H1 (cell line): ENCODE measurements at regions not wholly inside any gene's neighbourhood (a gene's known extent, or its start where the extent isn't known, plus 50 kb on each side); places are given as distances from the start of the nearest gene placed in this dataset.
A peak's percentile ranks its signal among the peaks of the same experiment; 100 is the strongest.

Experiments used
- CTCF ChIA-PET: fragments of 300-600 bp; sonication (Branson Sonifier 250); formaldehyde crosslinking; loops from one replicate; lab custom pipeline; 2021; ENCODE audit not compliant: partially characterized antibody; lab: Charles Lee
- POLR2A ChIA-PET: fragments of 300-600 bp; sonication (Branson Sonifier 250); formaldehyde crosslinking; loops from one replicate; lab custom pipeline; 2021; ENCODE audit warnings: inconsistent platforms; ENCODE audit not compliant: partially characterized antibody; lab: Charles Lee
- DNase-seq, 2 experiments: peaks; one replicate each; pipeline versions ENCODE4 v3.0.0 to v3.0.0-alpha.2; 2010 to 2022; ENCODE audit warnings: low spot score in 2 of 2, low read depth in 1 of 2, mixed read lengths in 1 of 2
- FAIRE-seq: peaks from 2 replicates; lab custom pipeline; 2011; peaks lifted over from hg19 to GRCh38; lab: Jason Lieb, UNC
- H2AFZ ChIP-seq: 2 replicates; pipeline ENCODE4 v1.8.1; 2012; ENCODE audit warnings: low read length, inconsistent platforms
- H2AK5ac ChIP-seq: 2 replicates; pipeline ENCODE4 v1.6.1; 2013; ENCODE audit warnings: low read depth, low read length
- H2BK120ac ChIP-seq: replicated peaks from 2 replicates; pipeline ENCODE3; 2013; ENCODE audit warnings: low read depth, low read length, inconsistent platforms
- H2BK12ac ChIP-seq: 2 replicates; pipeline ENCODE4 v1.6.1; 2013; ENCODE audit warnings: low read depth, low read length
- H2BK15ac ChIP-seq: 2 replicates; pipeline ENCODE4 v1.6.1; 2013; ENCODE audit warnings: low read length
- H2BK20ac ChIP-seq: 2 replicates; pipeline ENCODE4 v1.6.1; 2013; ENCODE audit warnings: low read length
- H2BK5ac ChIP-seq: 2 replicates; pipeline ENCODE4 v1.6.1; 2013; ENCODE audit warnings: low read depth, low read length
- H3K14ac ChIP-seq: 2 replicates; pipeline ENCODE4 v1.6.1; 2013; ENCODE audit warnings: inconsistent platforms; ENCODE audit not compliant: insufficient read length
- H3K18ac ChIP-seq: 2 replicates; pipeline ENCODE4 v1.6.1; 2013; ENCODE audit warnings: low read length; ENCODE audit errors: extremely low read depth
- H3K23ac ChIP-seq: 2 replicates; pipeline ENCODE4 v1.6.1; 2013; ENCODE audit warnings: inconsistent platforms; ENCODE audit not compliant: insufficient read length
- H3K23me2 ChIP-seq: 2 replicates; pipeline ENCODE4 v1.6.1; 2013; ENCODE audit warnings: low read depth, low read length
- H3K27ac ChIP-seq: 2 replicates; pipeline ENCODE4 v1.6.1; 2011; ENCODE audit warnings: low read depth, low read length, inconsistent platforms
- H3K27me3 ChIP-seq, 4 experiments: replicated peaks in 1 of 4; 1 replicate in 1 of 4; 2 replicates in 3 of 4; pipeline versions ENCODE4 v1.6.1 to v1.8.1; 2011 to 2013; ENCODE audit warnings: low read length in 3 of 4, mild to moderate bottlenecking in 3 of 4, inconsistent platforms in 2 of 4, mixed read lengths in 2 of 4, moderate library complexity in 1 of 4; ENCODE audit not compliant: control insufficient read depth in 3 of 4, insufficient read depth in 3 of 4; ENCODE audit errors: extremely low read depth in 1 of 4
- H3K36me3 ChIP-seq, 4 experiments: 2 replicates each; pipeline versions ENCODE4 v1.6.1 to v1.8.1; 2011 to 2013; ENCODE audit warnings: mild to moderate bottlenecking in 4 of 4, low read length in 3 of 4, moderate library complexity in 2 of 4, control low read depth in 1 of 4, inconsistent platforms in 1 of 4; ENCODE audit not compliant: insufficient read depth in 4 of 4, control insufficient read depth in 2 of 4
- H3K4ac ChIP-seq: replicated peaks from 2 replicates; pipeline ENCODE3; 2013; ENCODE audit warnings: low read length, low read depth, mixed read lengths, inconsistent platforms; ENCODE audit not compliant: insufficient read length
- H3K4me1 ChIP-seq, 4 experiments: replicated peaks in 1 of 4; 1 replicate in 1 of 4; 2 replicates in 3 of 4; pipeline versions ENCODE4 v1.6.1 to v1.8.1; 2011 to 2013; ENCODE audit warnings: low read length in 3 of 4, inconsistent platforms in 2 of 4, mixed read lengths in 1 of 4; ENCODE audit not compliant: insufficient read depth in 4 of 4, control insufficient read depth in 3 of 4
- H3K4me2 ChIP-seq, 2 experiments: 2 replicates each; pipeline versions ENCODE4 v1.6.1 to v1.8.1; 2011 to 2013; ENCODE audit warnings: low read depth in 2 of 2, low read length in 2 of 2, control low read depth in 1 of 2, inconsistent platforms in 1 of 2, mild to moderate bottlenecking in 1 of 2; ENCODE audit not compliant: insufficient read depth in 1 of 2
- H3K4me3 ChIP-seq, 4 experiments: fragments of 200-600, 300-600 bp in 1 of 4; sonication (generic), shearing (Covaris generic), sonication (Bioruptor Twin) in 1 of 4; 2 replicates each; pipeline versions ENCODE4 v1.5.1 to v1.8.1; 2011 to 2016; ENCODE audit warnings: low read length in 4 of 4, low read depth in 3 of 4, control low read depth in 2 of 4, inconsistent platforms in 2 of 4, mild to moderate bottlenecking in 2 of 4, mixed read lengths in 1 of 4, moderate library complexity in 1 of 4; ENCODE audit not compliant: insufficient read depth in 2 of 4; ENCODE audit errors: extremely low read depth in 1 of 4
- H3K56ac ChIP-seq: replicated peaks from 2 replicates; pipeline ENCODE3; 2013; ENCODE audit warnings: low read depth, mild to moderate bottlenecking, mixed read lengths, low read length, inconsistent platforms; ENCODE audit not compliant: insufficient read length
- H3K79me1 ChIP-seq: 2 replicates; pipeline ENCODE4 v1.6.1; 2013; ENCODE audit warnings: low read depth, low read length, control low read depth
- H3K79me2 ChIP-seq, 2 experiments: 2 replicates each; pipeline versions ENCODE4 v1.6.1 to v1.8.1; 2012 to 2013; ENCODE audit warnings: low read length in 2 of 2, mild to moderate bottlenecking in 2 of 2, inconsistent platforms in 1 of 2; ENCODE audit not compliant: insufficient read depth in 2 of 2, control insufficient read depth in 1 of 2
- H3K9ac ChIP-seq, 4 experiments: replicated peaks in 1 of 4; 1 replicate in 1 of 4; 2 replicates in 3 of 4; pipeline versions ENCODE4 v1.6.1 to v1.8.1; 2011 to 2013; ENCODE audit warnings: low read depth in 3 of 4, low read length in 3 of 4, control low read depth in 2 of 4, mild to moderate bottlenecking in 2 of 4, moderate library complexity in 2 of 4, inconsistent platforms in 1 of 4; ENCODE audit errors: extremely low read depth in 1 of 4
- H3K9me3 ChIP-seq, 2 experiments: 2 replicates each; pipeline versions ENCODE4 v1.6.1 to v1.8.1; 2012 to 2013; ENCODE audit warnings: mild to moderate bottlenecking in 2 of 2, moderate library complexity in 2 of 2, control low read depth in 1 of 2, inconsistent platforms in 1 of 2, low read depth in 1 of 2, low read length in 1 of 2, mixed read lengths in 1 of 2; ENCODE audit not compliant: insufficient read depth in 2 of 2
- H4K20me1 ChIP-seq, 2 experiments: replicated peaks in 1 of 2; 2 replicates each; pipeline versions ENCODE3 to v1.8.1; 2011 to 2013; ENCODE audit warnings: inconsistent platforms in 2 of 2, low read length in 2 of 2, mild to moderate bottlenecking in 1 of 2; ENCODE audit not compliant: insufficient read depth in 2 of 2, control insufficient read depth in 1 of 2
- H4K5ac ChIP-seq: 2 replicates; pipeline ENCODE4 v1.6.1; 2013; ENCODE audit warnings: low read length, low read depth, mixed read lengths, inconsistent platforms; ENCODE audit not compliant: insufficient read length
- H4K8ac ChIP-seq: 2 replicates; pipeline ENCODE4 v1.8.0; 2013; ENCODE audit warnings: mild to moderate bottlenecking, moderate library complexity, low read length, inconsistent platforms; ENCODE audit not compliant: insufficient read depth; ENCODE audit errors: extremely low read depth
- H4K91ac ChIP-seq: replicated peaks from 2 replicates; pipeline ENCODE3; 2013; ENCODE audit warnings: low read length, mixed read lengths, inconsistent platforms; ENCODE audit not compliant: insufficient read length
- EP300 ChIP-seq, 2 experiments: IDR thresholded peaks; 1 replicate in 1 of 2; 2 replicates in 1 of 2; pipeline ENCODE4 v1.6.1; 2011 to 2012; ENCODE audit warnings: low read depth in 2 of 2, low read length in 2 of 2, mild to moderate bottlenecking in 2 of 2, borderline replicate concordance in 1 of 2, inconsistent platforms in 1 of 2, moderate library complexity in 1 of 2
- KDM4A ChIP-seq: IDR thresholded peaks from one replicate; pipeline ENCODE4 v1.7.1; 2012; ENCODE audit warnings: low read depth, mild to moderate bottlenecking, moderate library complexity, low read length, inconsistent platforms; ENCODE audit not compliant: severe bottlenecking
- POU5F1 ChIP-seq: IDR thresholded peaks from 2 replicates; pipeline ENCODE4 v1.6.1; 2011; ENCODE audit warnings: low read depth, mild to moderate bottlenecking, low read length, moderate library complexity
- SIRT6 ChIP-seq: IDR thresholded peaks from one replicate; pipeline ENCODE4 v1.7.1; 2012; ENCODE audit warnings: low read length, inconsistent platforms
- SP1 ChIP-seq: IDR thresholded peaks from 2 replicates; pipeline ENCODE4 v1.6.1; 2011; ENCODE audit warnings: low read depth, low read length
- WGBS, 2 experiments: shearing (Covaris generic) in 1 of 2; methylation state at CpG; one replicate each; pipeline versions ENCODE4 v1.1.6 to v1.1.7; 2013 to 2015; ENCODE audit warnings: low lambda C conversion rate in 2 of 2, mixed read lengths in 2 of 2, inconsistent platforms in 1 of 2, low coverage in 1 of 2, missing lambda C conversion rate in 1 of 2; ENCODE audit not compliant: insufficient replicate concordance in 2 of 2, insufficient coverage in 1 of 2, insufficient read length in 1 of 2; ENCODE audit errors: extremely low coverage in 1 of 2, missing lambda C conversion rate in 1 of 2; 5-methylcytosine and 5-hydroxymethylcytosine counted together

DNA sequence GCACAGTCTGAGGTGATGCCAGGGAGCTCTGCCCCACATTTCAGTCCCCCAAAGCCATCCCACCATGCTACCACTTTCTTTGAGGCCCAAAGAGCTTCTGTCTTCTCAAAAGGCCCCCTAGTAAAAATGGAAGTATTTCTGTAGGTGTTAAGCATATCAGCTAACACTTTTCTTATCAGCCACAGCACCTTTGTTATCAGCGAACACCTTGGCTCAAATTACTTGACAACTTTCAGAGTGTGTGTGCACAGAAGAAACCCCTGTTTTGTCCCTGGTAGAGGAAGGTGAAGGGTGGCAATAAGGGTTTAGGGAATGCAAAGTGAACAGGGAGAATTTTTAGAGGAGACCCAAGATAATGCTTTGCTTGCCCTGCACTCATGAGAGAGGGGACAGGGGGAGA lies 54.8 kb upstream of the GJA8 start:
- Histone ChIP-seq H2BK12ac (no peak overlapping the region), H3K4me1 (peaks cover 2 to 8% (median 3%) of the 10 kb centered on the region in 4 experiments; a peak in 4 of 7 replicates), H3K56ac (no peak overlapping the region), H4K5ac (no peak overlapping the region), H4K91ac (no peak overlapping the region), H3K27me3 (no peaks in the 10 kb centered on the region), H2BK20ac (0 out of 2 replicates have a peak overlapping the region, but pooled peaks have one; percentile 74), H3K4me2 (no peak overlapping the region), H3K23me2 (no peaks in the 10 kb centered on the region), H3K18ac (no peak overlapping the region), H3K4ac (no peak overlapping the region), H3K9ac (no peak overlapping the region), H3K9me3 (no peaks in the 10 kb centered on the region), H2AFZ (no peak overlapping the region), H4K8ac (no peak overlapping the region), H2BK15ac (no peak overlapping the region), H2AK5ac (no peak overlapping the region), H3K27ac (no peak overlapping the region), H3K23ac (no peak overlapping the region), H2BK120ac (no peak overlapping the region), H3K79me2 (no peaks in the 10 kb centered on the region), H3K36me3 (no peaks in the 10 kb centered on the region), H3K4me3 (no peak overlapping the region), H3K14ac (no peak overlapping the region), H4K20me1 (no peaks in the 10 kb centered on the region), H2BK5ac (no peak overlapping the region), H3K79me1 (no peaks in the 10 kb centered on the region)
- DNase-seq, result no peak
- TF ChIP-seq EP300 (IDR thresholded peaks at IDR 0.05; ENCODE audit: borderline replicate concordance in 1 of 2, low read depth in 2 of 2, low read length in 2 of 2) (no peak), KDM4A (no peak), SIRT6 (no peak), SP1 (no peak), POU5F1 (no peak)
- 85% methylated on average over 1 of the region's 1 CpG; no CpG with 5 or more reads in 1 of the 2 experiments for WGBS, 2 experiments
- CTCF ChIA-PET, result interaction anchor here (1.7 to 2.4 kb wide), 2 partner anchors 8 to 45 kb away, joined by 6 to 12 read pairs; no protein-coding TSS in a partner anchor
- FAIRE-seq, result no peak
- POLR2A ChIA-PET, result interaction anchor here (5.1 kb wide), 1 partner anchor 10 kb away, joined by 23 read pairs; no protein-coding TSS in a partner anchor
